ENCODE measurements at regions not wholly inside any gene's neighbourhood (a gene's known extent, or its start where the extent isn't known, plus 50 kb on each side); places are given as distances from the start of the nearest gene placed in this dataset.

GRCh38 chr2:211259831-211260476, 703.6 kb downstream of the CPS1 start:
- TF ChIP-seq CTCF (IDR thresholded peaks at IDR 0.05): no peak
- no peak for TF ChIP-seq EP300 (IDR thresholded peaks at IDR 0.05)
- no peak for TF ChIP-seq POLR2A (IDR thresholded peaks at IDR 0.05)
